SK-N-MC (cell line): ENCODE measurements at regions not wholly inside any gene's neighbourhood (a gene's known extent, or its start where the extent isn't known, plus 50 kb on each side); places are given as distances from the start of the nearest gene placed in this dataset.

Experiments used
- DNase-seq: peaks from one replicate; pipeline ENCODE4 v3.0.0-alpha.2; 2011; ENCODE audit warnings: low read depth, low spot score
- H3K27ac ChIP-seq: fragments of 200-600 bp; sonication (generic); 2 replicates; pipeline ENCODE4 v1.5.1; 2016; ENCODE audit warnings: mixed run types
- H3K36me3 ChIP-seq: fragments of 200-600 bp; sonication (generic); 2 replicates; pipeline ENCODE4 v1.6.1; 2017; ENCODE audit warnings: antibody characterized with exemption, low read length, mixed read lengths; ENCODE audit not compliant: insufficient read depth
- H3K4me3 ChIP-seq: fragments of 200-600 bp; sonication (generic); 2 replicates; pipeline ENCODE4 v1.5.1; 2016
- H3K9ac ChIP-seq: fragments of 200-600 bp; sonication (generic); 2 replicates; pipeline ENCODE4 v1.8.0; 2017; ENCODE audit warnings: mixed run types, mixed read lengths; ENCODE audit not compliant: insufficient read length
- H3K9me3 ChIP-seq: fragments of 200-600 bp; sonication (generic); 2 replicates; pipeline ENCODE4 v1.6.1; 2017; ENCODE audit warnings: low read depth, mild to moderate bottlenecking, antibody characterized with exemption, low read length, moderate library complexity, mixed read lengths
- EZH2 ChIP-seq: fragments of 200-600 bp; sonication (generic); IDR thresholded peaks from one replicate; pipeline ENCODE4 v1.6.1; 2017; ENCODE audit warnings: antibody characterized with exemption
- FOXP2 ChIP-seq: optimal IDR thresholded peaks from 2 replicates; pipeline ENCODE3; 2011; ENCODE audit warnings: mild to moderate bottlenecking, moderate library complexity; ENCODE audit not compliant: insufficient read depth; ENCODE audit errors: extremely low read length, control extremely low read depth
- POLR2AphosphoS5 ChIP-seq: IDR thresholded peaks from 2 replicates; pipeline ENCODE4 v1.6.1; 2012; ENCODE audit warnings: mild to moderate bottlenecking, low read depth, low read length, borderline replicate concordance

DNA sequence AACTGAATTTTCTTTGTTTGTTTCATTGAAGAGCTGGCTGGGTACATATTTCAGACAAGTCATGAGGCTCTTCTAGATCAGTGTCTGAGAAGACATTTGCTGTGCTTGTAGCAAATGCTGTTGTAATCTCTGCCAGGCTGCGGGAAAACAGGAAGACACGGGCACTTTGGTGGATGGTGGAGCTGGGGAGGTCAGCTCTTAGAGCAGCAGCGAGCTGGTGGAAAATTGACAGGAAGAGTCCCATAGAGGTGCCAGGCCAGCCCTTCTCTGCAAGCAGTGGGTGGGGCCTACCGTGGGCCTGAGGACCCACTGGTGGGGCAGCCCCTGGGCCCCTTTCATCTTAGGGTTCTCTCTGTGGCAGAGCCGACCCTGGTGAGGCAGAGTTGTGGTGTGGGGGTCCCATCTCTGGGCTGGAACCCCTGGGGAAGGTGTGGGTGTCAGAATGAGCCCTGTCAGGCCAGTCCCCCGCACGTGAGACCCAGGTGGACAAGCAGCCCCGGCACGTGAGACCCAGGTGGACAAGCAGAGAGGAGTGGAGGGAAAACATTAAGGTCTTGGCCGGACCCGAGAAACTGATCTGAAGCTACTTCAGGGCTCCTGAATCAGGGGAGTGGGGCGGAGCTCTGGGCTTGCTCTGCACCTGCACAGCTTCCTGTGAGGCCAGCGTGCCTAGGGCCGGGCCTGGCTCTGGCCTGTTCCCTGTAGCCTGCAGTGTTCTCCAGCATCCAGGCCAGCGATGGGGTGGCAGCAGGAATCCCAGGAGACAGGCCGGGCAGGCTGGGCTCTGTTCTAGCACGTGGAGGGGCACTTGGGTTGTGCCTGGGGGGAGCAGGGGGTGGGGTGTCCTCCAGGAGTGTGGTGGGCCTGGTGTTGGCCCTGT lies 273.5 kb upstream of the HDAC4 start:
- no peak overlapping the region for H3K4me3 ChIP-seq
- no peak for DNase-seq
- no peak for TF ChIP-seq FOXP2
- no peak for TF ChIP-seq EZH2
- no peak for TF ChIP-seq POLR2AphosphoS5
- H3K27ac ChIP-seq = no peak overlapping the region
- no peak overlapping the region for H3K9ac ChIP-seq
- no peaks in the 10 kb centered on the region for H3K36me3 ChIP-seq
- no peaks in the 10 kb centered on the region for H3K9me3 ChIP-seq

DNA sequence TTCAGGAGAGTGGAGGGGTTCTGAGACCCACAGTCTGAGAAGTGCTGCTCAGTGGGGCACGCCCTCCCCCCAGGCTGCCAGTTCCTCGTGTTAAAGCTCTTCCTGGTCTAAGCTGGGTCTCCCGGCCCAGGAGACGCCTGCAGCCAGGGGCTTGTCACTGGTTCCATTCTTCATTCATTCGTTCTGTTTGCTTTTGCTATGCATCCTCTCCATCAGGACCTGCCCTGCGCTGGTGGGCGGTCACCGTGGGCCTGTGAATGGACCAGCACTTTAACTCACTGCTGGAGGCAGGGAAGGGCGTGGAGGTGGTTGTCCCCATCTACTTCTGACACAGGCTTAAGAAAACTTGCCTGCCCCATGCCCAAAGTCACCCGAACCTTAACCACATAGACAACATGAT lies 272.8 kb upstream of the HDAC4 start:
- Histone ChIP-seq H3K9me3 (no peaks in the 10 kb centered on the region), H3K4me3 (no peak overlapping the region), H3K27ac (no peak overlapping the region), H3K36me3 (no peaks in the 10 kb centered on the region), H3K9ac (no peak overlapping the region)
- TF ChIP-seq FOXP2 (no peak), EZH2 (no peak)
- no peak for DNase-seq

DNA sequence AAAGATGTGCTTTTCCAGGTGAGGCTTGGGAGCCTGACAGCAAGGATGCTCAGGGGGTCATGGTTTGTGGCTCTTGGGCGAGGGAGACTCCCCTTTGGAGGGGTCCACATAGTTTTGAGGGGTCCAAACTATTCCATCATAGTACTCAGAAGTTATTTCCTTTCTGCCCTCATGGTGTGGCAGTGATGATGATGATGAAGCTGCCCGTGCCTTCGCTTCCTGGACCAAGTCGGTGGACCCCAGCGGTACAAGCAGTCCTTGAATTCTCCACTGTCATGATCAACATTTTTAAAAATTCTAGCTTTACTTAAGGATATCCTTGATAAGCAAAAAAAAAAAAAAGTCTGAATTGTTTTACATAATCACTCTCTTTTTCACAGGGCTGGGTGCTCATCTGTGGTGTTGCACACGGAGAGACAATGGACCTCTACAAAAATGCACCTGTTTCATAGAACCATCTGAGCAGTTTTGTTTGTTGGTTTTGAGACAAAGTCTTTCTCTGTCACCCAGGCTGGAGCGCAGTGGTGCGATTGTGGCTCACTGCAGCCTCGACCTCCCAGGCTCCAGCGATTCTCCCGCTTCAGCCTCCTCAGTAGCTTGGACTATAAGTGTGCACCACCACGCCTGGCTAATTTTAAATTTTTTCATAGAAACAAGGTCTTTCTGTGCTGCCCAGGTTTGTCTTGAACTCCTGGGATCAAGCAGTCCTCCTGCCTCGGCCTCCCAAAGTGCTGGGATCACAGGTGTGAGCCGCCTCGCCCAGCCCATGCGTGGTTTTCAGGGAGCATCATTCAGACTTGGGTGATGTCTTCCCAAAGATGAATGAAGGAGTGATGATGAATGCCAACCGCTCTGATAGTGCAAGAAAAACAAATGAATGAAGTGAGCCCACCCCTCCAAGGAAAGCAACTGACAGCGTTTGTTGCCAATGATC lies 271.4 kb upstream of the HDAC4 start:
- TF ChIP-seq FOXP2 (no peak), EZH2 (no peak), POLR2AphosphoS5 (no peak)
- Histone ChIP-seq H3K27ac (no peak overlapping the region), H3K9me3 (no peaks in the 10 kb centered on the region), H3K4me3 (no peak overlapping the region), H3K36me3 (no peaks in the 10 kb centered on the region), H3K9ac (no peak overlapping the region)
- no peak for DNase-seq

DNA sequence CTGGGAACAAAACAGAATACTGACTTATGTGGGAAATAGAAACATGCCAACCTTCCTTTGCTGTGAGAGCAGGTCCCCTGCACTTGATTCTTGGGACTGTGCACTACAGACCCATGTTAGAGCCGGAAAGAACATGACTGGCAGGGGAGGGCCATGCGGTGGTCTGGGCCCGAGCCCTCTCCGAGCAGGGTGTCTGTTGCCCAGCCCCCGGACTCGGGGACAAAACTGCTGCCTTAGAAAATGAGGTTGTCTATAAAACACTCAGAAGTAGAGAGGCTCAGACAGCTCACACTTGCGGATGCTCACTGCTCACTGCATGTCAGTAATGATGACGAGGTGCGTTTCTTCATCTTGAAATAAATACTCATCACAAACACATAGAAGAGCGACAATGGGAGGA lies 270.7 kb upstream of the HDAC4 start:
- Histone ChIP-seq H3K4me3 (no peak overlapping the region), H3K27ac (no peak overlapping the region), H3K9ac (no peak overlapping the region), H3K36me3 (no peaks in the 10 kb centered on the region), H3K9me3 (no peaks in the 10 kb centered on the region)
- DNase-seq = no peak
- TF ChIP-seq FOXP2 (no peak), EZH2 (no peak), POLR2AphosphoS5 (no peak)

DNA sequence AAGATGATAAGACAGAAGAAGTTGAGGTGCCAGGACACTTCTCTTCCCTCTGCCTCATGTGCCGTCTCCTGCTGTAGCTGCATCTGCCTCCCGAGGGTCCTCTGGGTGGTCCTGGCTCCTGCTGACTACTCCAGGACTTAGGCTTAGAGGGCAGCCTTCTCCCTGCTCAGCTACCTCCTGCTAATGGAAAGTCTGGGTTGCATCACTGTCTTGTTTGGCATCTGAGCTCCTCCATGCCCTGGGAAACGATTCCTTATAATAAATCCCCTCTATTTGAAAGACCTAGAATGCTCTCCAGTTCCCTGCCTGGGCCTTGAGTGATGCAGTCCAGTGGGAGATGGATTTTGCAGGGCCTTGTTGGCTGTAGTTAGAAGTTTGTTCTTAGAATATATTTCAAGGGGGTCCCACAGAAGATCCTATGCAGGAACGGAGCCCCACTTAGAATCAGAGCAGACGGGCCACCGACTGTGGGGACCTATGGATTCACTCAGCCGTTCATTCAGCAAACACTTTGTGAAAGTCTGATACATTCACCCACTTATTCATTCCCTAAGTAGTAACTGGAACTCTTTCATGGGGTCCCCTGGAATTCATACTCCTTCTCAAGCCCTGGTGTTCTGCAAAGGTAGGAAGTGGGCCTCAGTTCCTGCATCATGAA lies 269.8 kb upstream of the HDAC4 start:
- no peaks in the 10 kb centered on the region for H3K9me3 ChIP-seq
- no peak overlapping the region for H3K27ac ChIP-seq
- H3K9ac ChIP-seq = no peak overlapping the region
- H3K4me3 ChIP-seq = no peak overlapping the region
- no peaks in the 10 kb centered on the region for H3K36me3 ChIP-seq
- DNase-seq = no peak
- TF ChIP-seq EZH2 (no peak), POLR2AphosphoS5 (no peak), FOXP2 (no peak)

DNA sequence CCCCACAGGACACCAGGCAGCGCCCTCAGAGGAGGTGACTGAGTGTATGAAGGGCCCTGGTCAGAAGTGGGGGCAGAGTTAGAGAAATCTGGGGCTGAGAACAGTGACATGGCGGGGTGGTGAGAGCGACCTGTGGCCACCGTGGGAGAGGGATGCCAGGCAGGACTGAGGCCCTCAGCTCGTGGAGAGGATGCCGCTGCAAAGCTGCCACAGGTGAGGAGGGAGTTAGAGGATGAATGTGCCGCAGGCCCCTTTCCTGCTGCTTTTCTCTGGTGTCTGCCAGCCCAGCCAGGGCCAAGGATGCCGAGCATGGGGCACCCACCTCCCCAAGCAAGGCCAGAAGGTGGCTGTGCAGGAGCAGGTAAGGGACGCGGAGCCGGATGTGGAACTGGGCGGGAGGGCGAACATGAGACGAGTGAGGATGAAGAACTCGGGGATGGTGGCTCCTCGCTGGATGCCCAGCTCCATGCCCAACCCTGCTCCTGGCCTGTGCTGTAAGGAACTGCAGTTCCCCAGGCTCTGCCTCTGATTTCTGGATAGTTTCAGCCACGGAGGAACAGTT lies 269.2 kb upstream of the HDAC4 start:
- no peak for TF ChIP-seq POLR2AphosphoS5
- no peak for TF ChIP-seq FOXP2
- no peak overlapping the region for H3K27ac ChIP-seq
- H3K9ac ChIP-seq = no peak overlapping the region
- no peak overlapping the region for H3K4me3 ChIP-seq
- no peaks in the 10 kb centered on the region for H3K36me3 ChIP-seq
- no peaks in the 10 kb centered on the region for H3K9me3 ChIP-seq
- DNase-seq = no peak

- Histone ChIP-seq H3K9ac (no peak overlapping the region), H3K9me3 (no peaks in the 10 kb centered on the region), H3K36me3 (no peaks in the 10 kb centered on the region), H3K4me3 (no peak overlapping the region), H3K27ac (no peak overlapping the region)
- TF ChIP-seq EZH2 (no peak), POLR2AphosphoS5 (no peak), FOXP2 (no peak)
- no peak for DNase-seq
Observed at GRCh38 chr2:239669181-239669898, 268.5 kb upstream of the HDAC4 start.
